ENCODE measurements at regions not wholly inside any gene's neighbourhood (a gene's known extent, or its start where the extent isn't known, plus 50 kb on each side); places are given as distances from the start of the nearest gene placed in this dataset.

DNA sequence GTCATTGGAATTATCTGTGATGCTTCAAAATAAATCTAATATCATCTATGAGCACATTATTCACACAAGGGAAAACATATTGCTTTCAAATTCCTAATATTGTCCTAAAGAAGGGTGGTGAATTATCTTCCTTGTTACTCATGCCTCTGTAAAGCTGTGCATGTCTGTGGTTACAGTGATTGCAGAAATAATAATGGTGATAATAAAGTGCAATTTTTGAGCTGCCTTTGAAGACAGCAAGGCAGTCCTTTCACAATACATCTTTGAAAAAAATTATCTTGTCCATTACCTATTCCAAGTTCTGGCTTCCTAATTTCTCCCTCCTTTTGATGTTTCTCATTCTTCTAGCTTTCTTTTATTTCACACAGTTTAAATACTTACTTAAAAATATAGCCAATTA lies 442.1 kb upstream of the EYS start:
- no TSS peak for BruUV-seq (replicated peaks)
- no peaks in the 10 kb centered on the region for H3K4me1 ChIP-seq (ENCODE audit: control insufficient read depth, extremely low read depth, insufficient read depth, low read length)
- intact Hi-C loops (cut with micrococcal nuclease) = no loop called here
- dilution Hi-C loops (cut with MboI; ENCODE audit: extremely low pct_ligation_motif_present, low sequenced_read_pairs) = no loop called here
- TF ChIP-seq MYC (IDR thresholded peaks at IDR 0.05; ENCODE audit: low read depth, low read length) (no peak), POLR2A (IDR thresholded peaks at IDR 0.05; ENCODE audit: low read depth, low read length) (no peak), JUN (IDR thresholded peaks at IDR 0.05; ENCODE audit: borderline replicate concordance, insufficient read depth, insufficient read length, low read depth) (no peak), EZH2 (IDR thresholded peaks at IDR 0.05; ENCODE audit: borderline replicate concordance, low read depth, low read length, severe bottlenecking) (no peak), GATA2 (IDR thresholded peaks at IDR 0.05; ENCODE audit: insufficient read depth, insufficient read length, low read depth, low read length) (no peak), POLR2AphosphoS5 (IDR thresholded peaks at IDR 0.05; ENCODE audit: insufficient read depth, low read depth, low read length) (no peak), FOS (IDR thresholded peaks at IDR 0.05; ENCODE audit: borderline replicate concordance, insufficient read depth, low read length) (no peak)
- TF ChIP-seq, protein P1, sequence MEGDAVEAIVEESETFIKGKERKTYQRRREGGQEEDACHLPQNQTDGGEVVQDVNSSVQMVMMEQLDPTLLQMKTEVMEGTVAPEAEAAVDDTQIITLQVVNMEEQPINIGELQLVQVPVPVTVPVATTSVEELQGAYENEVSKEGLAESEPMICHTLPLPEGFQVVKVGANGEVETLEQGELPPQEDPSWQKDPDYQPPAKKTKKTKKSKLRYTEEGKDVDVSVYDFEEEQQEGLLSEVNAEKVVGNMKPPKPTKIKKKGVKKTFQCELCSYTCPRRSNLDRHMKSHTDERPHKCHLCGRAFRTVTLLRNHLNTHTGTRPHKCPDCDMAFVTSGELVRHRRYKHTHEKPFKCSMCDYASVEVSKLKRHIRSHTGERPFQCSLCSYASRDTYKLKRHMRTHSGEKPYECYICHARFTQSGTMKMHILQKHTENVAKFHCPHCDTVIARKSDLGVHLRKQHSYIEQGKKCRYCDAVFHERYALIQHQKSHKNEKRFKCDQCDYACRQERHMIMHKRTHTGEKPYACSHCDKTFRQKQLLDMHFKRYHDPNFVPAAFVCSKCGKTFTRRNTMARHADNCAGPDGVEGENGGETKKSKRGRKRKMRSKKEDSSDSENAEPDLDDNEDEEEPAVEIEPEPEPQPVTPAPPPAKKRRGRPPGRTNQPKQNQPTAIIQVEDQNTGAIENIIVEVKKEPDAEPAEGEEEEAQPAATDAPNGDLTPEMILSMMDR (IDR thresholded peaks at IDR 0.05; ENCODE audit: extremely low read depth in 1 of 2, insufficient read depth in 1 of 2, low read depth in 1 of 2, low read length in 2 of 2) = no peak
- TF ChIP-seq, protein P2, sequence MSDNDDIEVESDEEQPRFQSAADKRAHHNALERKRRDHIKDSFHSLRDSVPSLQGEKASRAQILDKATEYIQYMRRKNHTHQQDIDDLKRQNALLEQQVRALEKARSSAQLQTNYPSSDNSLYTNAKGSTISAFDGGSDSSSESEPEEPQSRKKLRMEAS (IDR thresholded peaks at IDR 0.05; ENCODE audit: insufficient read depth, insufficient read length) = no peak
- FAIRE-seq = no peak
- H3K4me2 ChIP-seq (ENCODE audit: insufficient read depth, low read length) = no peak overlapping the region
- DNase-seq (ENCODE audit: low read depth, low spot score) = no peak
- H3K9me1 ChIP-seq (replicated peaks; ENCODE audit: control insufficient read depth, extremely low read depth, insufficient read depth, low read length) = no peaks in the 10 kb centered on the region
- no peak overlapping the region for H3K9ac ChIP-seq (replicated peaks; ENCODE audit: extremely low read depth, insufficient read depth, low read length)
- no peaks in the 10 kb centered on the region for H4K20me1 ChIP-seq (replicated peaks; ENCODE audit: control insufficient read depth, extremely low read depth, insufficient read depth, low read length)
- POLR2A ChIA-PET = no interaction called here
- H3K79me2 ChIP-seq (ENCODE audit: control insufficient read depth, insufficient read depth, low read length) = no peaks in the 10 kb centered on the region
- no peak overlapping the region for H3K27ac ChIP-seq (ENCODE audit: insufficient read depth, low read depth, low read length)
- H3K9me3 ChIP-seq (replicated peaks; ENCODE audit: control insufficient read depth, insufficient read depth, low read length) = peaks cover 2% of the 10 kb centered on the region
- H3K4me3 ChIP-seq (replicated peaks in 1 of 3; ENCODE audit: insufficient read depth in 1 of 3, low read depth in 1 of 3, low read length in 3 of 3) = no peak overlapping the region
- no peaks in the 10 kb centered on the region for H3K36me3 ChIP-seq (ENCODE audit: control insufficient read depth in 2 of 2, extremely low read depth in 1 of 2, insufficient read depth in 2 of 2, low read length in 2 of 2)
- CTCF ChIA-PET = interaction anchor here (1.3 kb wide), 1 partner anchor 15 kb away, joined by 3 read pairs; no protein-coding TSS in a partner anchor
- no peak overlapping the region for H2AFZ ChIP-seq (ENCODE audit: low read depth, low read length)
- H3K27me3 ChIP-seq (ENCODE audit: control insufficient read depth in 2 of 2, insufficient read depth in 2 of 2, low read length in 2 of 2) = no peaks in the 10 kb centered on the region

Data from endothelial cell of umbilical vein (primary cell).